Prostate gland (tissue), 2 donors: ENCODE measurements at regions not wholly inside any gene's neighbourhood (a gene's known extent, or its start where the extent isn't known, plus 50 kb on each side); places are given as distances from the start of the nearest gene placed in this dataset.

Experiments used
- POLR2A ChIP-seq: fragments of 450-650 bp; IDR thresholded peaks from one replicate; pipeline ENCODE4 v1.6.1; 2016; ENCODE audit warnings: antibody characterized with exemption, mild to moderate bottlenecking
- POLR2AphosphoS5 ChIP-seq: sonication (generic); formaldehyde crosslinking; IDR thresholded peaks from one replicate; pipeline ENCODE4 v1.6.1; 2017; ENCODE audit warnings: antibody characterized with exemption
- TF ChIP-seq, protein P1 (sequence below), 4 experiments: fragments of 200-600 bp in 2 of 4; fragments of 450-650 bp in 2 of 4; sonication (generic) in 2 of 4; IDR thresholded peaks; 1 replicate in 3 of 4; 2 replicates in 1 of 4; pipeline ENCODE4 v1.5.1; 2016 to 2019; ENCODE audit warnings: antibody characterized with exemption in 4 of 4, mild to moderate bottlenecking in 2 of 4, moderate library complexity in 2 of 4

DNA sequence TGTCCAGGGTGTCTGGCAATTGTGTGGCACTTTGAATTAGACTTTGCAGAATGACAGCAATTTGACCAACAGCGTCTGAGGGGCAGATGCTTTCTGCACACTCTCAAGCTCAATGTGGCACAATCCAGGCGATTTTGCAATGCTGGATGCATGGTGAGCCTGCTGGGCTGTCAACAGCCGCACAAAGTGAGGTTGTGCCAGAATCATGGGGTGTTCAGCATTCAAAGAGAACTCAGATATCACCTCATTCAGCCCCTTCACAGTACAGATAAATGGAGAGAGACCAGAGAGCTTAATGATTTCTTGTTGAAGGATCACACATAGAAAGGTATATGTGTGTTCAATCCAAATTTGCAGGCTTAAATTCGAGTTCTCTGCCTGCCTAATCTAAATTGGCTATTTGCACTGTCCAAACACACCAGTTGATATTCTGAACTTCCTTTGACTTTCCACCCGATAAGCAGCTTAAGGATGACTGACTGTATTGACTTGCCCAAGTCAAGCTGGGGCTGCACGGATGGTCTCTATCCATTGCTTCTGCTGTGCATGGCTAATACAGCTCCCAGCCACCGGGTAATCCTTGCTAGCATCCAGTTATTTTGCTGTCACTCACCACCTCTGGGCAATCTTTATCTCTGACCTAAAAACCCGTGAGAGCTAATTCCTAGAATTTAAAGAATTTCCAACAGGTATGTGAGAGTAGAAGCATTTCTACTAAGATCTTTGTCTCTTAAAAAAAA, 157.9 kb upstream of the TAS2R1 start:
- TF ChIP-seq, protein P1, sequence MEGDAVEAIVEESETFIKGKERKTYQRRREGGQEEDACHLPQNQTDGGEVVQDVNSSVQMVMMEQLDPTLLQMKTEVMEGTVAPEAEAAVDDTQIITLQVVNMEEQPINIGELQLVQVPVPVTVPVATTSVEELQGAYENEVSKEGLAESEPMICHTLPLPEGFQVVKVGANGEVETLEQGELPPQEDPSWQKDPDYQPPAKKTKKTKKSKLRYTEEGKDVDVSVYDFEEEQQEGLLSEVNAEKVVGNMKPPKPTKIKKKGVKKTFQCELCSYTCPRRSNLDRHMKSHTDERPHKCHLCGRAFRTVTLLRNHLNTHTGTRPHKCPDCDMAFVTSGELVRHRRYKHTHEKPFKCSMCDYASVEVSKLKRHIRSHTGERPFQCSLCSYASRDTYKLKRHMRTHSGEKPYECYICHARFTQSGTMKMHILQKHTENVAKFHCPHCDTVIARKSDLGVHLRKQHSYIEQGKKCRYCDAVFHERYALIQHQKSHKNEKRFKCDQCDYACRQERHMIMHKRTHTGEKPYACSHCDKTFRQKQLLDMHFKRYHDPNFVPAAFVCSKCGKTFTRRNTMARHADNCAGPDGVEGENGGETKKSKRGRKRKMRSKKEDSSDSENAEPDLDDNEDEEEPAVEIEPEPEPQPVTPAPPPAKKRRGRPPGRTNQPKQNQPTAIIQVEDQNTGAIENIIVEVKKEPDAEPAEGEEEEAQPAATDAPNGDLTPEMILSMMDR (IDR thresholded peaks at IDR 0.05), result no peak
- TF ChIP-seq POLR2A, result no peak
- no peak for TF ChIP-seq POLR2AphosphoS5
